IPS-18a (cell line): ENCODE measurements at regions not wholly inside any gene's neighbourhood (a gene's known extent, or its start where the extent isn't known, plus 50 kb on each side); places are given as distances from the start of the nearest gene placed in this dataset.

Source experiments
- H3K27ac ChIP-seq: one replicate; pipeline ENCODE4 v1.5.1; 2013; ENCODE audit warnings: low read length
- H3K27me3 ChIP-seq: one replicate; pipeline ENCODE4 v1.6.1; 2013; ENCODE audit warnings: mild to moderate bottlenecking, low read length; ENCODE audit not compliant: control insufficient read depth, insufficient read depth
- H3K36me3 ChIP-seq: one replicate; pipeline ENCODE4 v1.6.1; 2013; ENCODE audit warnings: low read depth, low read length; ENCODE audit not compliant: control insufficient read depth
- H3K4me1 ChIP-seq: one replicate; pipeline ENCODE4 v1.6.1; 2013; ENCODE audit warnings: low read depth, low read length; ENCODE audit not compliant: control insufficient read depth
- H3K4me3 ChIP-seq: one replicate; pipeline ENCODE4 v1.5.1; 2013; ENCODE audit warnings: low read length
- H3K9ac ChIP-seq: one replicate; pipeline ENCODE4 v1.6.1; 2013; ENCODE audit warnings: mild to moderate bottlenecking, low read length, moderate library complexity
- H3K9me3 ChIP-seq: one replicate; pipeline ENCODE4 v1.6.1; 2013; ENCODE audit warnings: low read depth, low read length; ENCODE audit not compliant: control insufficient read depth

DNA sequence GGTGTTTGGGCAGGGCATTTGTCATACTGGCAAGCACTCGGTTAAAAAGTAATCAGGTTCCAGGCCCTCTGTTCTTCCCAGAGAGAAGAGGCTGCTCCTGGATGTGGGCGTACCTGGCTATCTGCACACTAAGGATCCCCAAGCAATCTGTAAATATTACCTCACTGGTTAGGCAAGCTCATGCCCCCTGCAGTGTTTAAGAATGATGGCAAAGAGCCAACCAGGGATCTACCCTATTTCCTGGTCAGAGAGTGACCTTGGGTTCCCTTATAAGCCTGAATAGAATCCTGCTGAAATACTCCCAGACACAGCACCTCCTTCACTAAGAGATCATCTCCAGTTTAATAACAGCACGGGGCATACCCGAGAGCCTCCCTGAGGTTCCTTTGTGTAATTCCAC is 181.2 kb downstream of the PIK3R1 start:
- Histone ChIP-seq H3K27me3 (no peaks in the 10 kb centered on the region), H3K27ac (no peak overlapping the region), H3K36me3 (no peaks in the 10 kb centered on the region), H3K9ac (no peak overlapping the region), H3K4me3 (no peak overlapping the region), H3K9me3 (no peaks in the 10 kb centered on the region), H3K4me1 (no peaks in the 10 kb centered on the region)

DNA sequence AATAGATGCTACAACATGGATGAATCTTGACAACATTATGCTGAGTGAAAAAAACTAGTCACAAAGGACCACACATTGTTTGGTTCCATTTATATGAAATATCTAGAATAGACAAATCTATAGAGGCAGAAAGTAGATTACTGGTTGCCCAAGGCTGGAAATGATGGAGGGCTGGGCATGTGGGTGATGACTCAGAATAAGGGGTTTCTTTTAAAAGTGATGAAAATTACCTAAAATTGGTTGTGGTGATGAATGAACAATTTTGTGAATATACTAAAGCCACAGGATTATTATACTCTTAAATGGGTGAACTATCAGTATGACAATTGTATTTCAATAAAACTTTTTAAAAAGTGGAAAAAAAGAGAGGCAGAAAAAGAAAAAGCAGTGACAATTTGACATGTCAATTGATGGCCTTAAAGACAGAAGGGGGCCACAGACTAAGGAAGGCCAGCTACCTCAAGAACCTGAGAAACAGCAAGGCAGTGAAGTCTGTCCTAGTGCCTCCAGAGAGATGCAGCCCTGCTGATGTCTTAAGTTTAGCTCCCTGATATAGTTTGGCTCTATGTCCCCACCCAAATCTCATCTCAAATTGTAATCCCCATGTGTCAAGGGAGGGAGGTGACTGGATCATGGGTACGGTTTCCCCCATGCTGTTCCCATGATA is 182.7 kb downstream of the PIK3R1 start:
- no peak overlapping the region for H3K4me3 ChIP-seq
- H3K4me1 ChIP-seq = no peaks in the 10 kb centered on the region
- H3K27me3 ChIP-seq = no peaks in the 10 kb centered on the region
- H3K36me3 ChIP-seq = no peaks in the 10 kb centered on the region
- no peak overlapping the region for H3K27ac ChIP-seq
- H3K9ac ChIP-seq = no peak overlapping the region
- no peaks in the 10 kb centered on the region for H3K9me3 ChIP-seq

DNA sequence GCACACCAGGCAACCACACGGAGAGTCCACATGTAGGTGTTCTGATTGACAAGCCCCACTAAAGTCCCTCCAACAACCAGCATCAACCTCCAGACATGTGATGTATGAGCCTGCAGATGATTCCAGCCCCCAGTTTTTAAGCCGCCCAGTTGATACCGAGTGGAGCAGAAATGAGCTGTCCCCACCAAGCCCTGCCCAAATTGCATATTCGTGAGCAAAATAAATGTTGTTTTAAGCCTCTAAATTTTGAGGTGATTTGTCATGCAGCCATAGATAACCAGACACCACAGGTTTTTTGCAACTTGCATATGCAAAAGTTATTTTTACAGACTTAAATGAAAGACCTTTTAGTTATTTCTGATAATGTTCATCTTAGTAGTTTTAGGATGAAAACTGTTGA is 187.7 kb downstream of the PIK3R1 start:
- Histone ChIP-seq H3K36me3 (no peaks in the 10 kb centered on the region), H3K27me3 (no peaks in the 10 kb centered on the region), H3K4me3 (no peak overlapping the region), H3K9ac (no peak overlapping the region), H3K4me1 (peaks cover 14% of the 10 kb centered on the region), H3K27ac (no peak overlapping the region), H3K9me3 (no peaks in the 10 kb centered on the region)

DNA sequence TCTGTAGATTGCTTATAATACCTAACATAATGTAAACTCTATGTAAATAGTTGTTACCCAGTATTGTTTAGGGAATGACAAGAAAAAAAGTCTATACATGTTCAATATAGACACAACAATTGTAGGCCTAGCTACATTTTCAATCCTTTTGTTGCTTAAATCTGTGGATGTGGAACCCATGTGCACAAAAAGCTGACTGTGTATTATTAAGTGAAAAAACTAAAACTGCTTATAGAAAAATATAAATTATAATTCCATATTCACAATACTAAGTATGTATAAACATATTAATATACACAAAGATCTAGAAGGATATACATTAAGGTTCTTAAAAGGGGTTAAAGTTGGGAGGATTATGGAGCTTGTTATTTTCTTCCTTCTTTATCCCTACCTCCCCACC is 188.7 kb downstream of the PIK3R1 start:
- Histone ChIP-seq H3K4me3 (no peak overlapping the region), H3K4me1 (peaks cover 14% of the 10 kb centered on the region), H3K9ac (no peak overlapping the region), H3K27ac (no peak overlapping the region), H3K27me3 (no peaks in the 10 kb centered on the region), H3K9me3 (no peaks in the 10 kb centered on the region), H3K36me3 (no peaks in the 10 kb centered on the region)

DNA sequence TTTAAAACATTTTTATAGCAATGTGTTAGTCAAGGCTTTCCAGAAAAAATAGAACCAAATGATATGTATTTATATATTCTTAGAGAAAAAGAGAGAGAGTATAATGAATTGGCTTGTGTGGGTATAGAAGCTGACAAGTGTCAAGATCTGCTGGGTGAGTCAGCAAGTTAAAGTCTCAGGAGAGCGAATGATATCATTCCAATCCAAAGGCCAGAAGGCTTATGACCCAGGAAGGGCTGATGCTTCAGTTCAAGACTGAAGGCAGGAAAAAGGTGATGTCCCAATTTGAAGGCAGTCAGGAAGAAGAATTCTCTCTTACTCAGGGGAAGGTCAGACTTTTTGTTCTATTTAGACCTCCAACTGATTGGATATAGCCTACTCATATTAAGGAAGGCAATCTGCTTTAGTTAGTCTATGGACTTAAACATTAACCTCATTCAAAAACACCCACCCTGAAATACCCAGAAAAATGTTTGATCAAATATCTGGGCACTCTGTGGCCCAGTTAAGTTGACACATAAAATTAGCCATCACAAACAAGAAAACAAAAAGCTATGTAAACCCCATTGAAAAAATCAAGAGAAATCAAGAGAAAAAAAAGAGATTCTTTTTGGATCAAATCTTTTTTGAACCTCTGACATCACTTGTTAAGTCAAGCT is 189.6 kb downstream of the PIK3R1 start:
- no peak overlapping the region for H3K4me3 ChIP-seq
- H3K4me1 ChIP-seq = peaks cover 14% of the 10 kb centered on the region
- H3K9me3 ChIP-seq = no peaks in the 10 kb centered on the region

DNA sequence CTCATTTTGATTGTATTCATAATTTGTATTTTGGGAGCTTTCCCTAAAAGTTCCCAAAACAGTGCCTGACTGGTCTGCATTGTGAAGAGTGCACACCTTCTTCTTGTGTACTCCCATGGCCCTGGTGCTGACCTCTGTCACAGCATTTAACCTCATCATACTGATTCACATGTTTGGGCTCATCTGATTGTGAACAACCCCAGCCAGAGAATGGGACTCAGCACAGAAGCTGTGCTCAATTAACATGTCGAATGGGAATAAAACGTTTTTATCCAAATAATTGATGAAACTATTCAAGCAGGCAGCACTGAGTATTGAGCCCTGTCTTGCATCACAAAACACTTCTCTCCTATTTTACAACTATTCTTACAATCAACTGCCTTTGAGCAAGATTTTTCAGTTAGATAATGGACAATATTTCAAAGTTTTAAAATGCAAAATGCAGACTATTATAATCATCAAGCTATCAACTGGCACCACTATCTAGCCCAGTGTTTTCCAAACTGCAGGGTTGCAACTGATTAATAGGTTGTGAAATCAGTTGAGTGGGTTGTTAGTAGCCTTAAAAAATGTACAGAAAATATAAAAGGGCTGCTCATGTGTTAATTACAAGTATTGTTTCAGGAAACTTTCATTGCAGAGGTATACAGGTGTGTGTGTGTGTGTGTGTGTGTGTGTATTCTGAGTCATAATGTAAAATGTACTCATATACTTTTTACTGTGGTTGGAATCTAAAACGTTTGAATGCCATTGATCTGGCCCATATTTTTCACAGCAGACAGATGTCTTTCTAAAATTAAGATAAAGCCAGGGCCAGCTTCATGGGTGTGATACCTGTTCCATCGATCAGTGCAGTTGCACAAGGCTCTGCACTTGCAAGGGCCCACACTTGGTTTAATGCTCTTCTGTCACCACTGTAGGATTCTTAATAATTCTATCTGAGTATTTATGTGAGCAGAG is 190.5 kb downstream of the PIK3R1 start:
- Histone ChIP-seq H3K36me3 (no peaks in the 10 kb centered on the region), H3K9me3 (no peaks in the 10 kb centered on the region), H3K4me1 (peaks cover 14% of the 10 kb centered on the region), H3K27ac (no peak overlapping the region), H3K27me3 (no peaks in the 10 kb centered on the region), H3K9ac (no peak overlapping the region), H3K4me3 (no peak overlapping the region)

More for the DNA sequence above, 189.6 kb downstream of the PIK3R1 start:
- Histone ChIP-seq H3K9ac (no peak overlapping the region), H3K36me3 (no peaks in the 10 kb centered on the region), H3K27ac (no peak overlapping the region), H3K27me3 (no peaks in the 10 kb centered on the region)

DNA sequence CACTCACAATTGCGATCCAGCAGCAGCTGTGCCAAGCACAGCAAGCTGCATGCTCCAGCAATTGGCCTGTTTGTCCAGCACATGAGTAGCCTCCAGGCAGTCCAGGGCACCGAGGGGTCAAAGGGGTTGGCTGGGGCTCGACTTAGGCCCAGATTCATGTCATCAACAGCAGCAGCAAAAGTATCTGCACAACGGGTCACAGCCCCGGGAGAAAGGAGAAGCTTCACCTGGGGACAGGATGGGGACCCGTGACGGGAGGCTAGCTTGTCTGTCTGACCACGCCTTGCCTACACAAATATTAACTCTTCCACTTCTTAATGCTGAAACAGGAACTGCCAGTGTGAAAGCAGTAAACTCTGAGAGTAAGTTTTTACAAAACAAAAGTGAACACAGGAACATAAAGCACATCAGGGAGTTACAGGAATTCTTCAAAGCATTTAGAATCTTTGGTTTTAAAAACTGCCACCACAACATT is 191.2 kb downstream of the PIK3R1 start:
- H3K27ac ChIP-seq = no peak overlapping the region
- no peak overlapping the region for H3K9ac ChIP-seq

DNA sequence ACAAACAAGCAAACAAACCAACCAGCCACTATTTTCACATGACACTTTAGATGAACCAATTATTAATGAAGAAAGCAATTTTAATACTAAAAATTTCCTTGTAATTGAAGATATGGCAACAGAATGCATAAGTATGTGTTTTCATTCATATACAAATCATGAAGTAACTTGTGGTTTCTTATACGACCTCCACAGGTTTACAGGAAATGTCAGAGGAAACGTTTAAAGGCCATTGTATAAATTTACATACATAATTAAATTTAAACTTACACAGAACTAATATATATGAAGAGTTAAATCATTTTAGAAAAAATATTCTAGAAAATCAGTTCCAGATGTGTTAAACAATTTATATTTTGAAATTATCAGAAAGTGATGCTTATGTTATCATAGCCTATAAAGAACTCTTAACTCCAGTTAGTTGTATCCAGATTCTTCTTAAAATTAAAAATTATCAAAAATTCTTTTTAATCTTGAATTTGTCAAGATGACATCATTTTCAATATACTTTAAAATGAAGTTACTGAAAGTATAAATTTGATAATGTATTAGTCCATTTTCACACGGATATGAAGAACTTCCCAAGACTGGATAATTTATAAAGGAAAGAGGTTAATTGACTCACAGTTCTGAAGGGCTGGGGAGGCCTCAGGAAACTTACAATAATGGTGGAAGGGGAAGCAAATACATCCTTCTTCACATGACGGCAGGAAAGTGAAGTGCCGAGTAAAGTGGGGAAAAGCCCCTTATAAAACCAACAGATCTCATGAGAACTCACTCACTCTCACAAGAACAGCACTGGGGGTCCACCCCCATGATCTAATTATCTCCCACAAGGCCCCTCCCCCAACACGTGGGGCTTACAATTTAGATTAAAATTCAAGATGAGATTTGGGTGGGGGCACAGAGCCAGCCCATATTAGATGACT is 192.0 kb downstream of the PIK3R1 start:
- H3K36me3 ChIP-seq = no peaks in the 10 kb centered on the region
- H3K9me3 ChIP-seq = no peaks in the 10 kb centered on the region
- no peak overlapping the region for H3K9ac ChIP-seq
- no peak overlapping the region for H3K4me3 ChIP-seq
- no peak overlapping the region for H3K27ac ChIP-seq
- peaks cover 14% of the 10 kb centered on the region for H3K4me1 ChIP-seq
- no peaks in the 10 kb centered on the region for H3K27me3 ChIP-seq

More for the DNA sequence above, 191.2 kb downstream of the PIK3R1 start:
- H3K4me1 ChIP-seq = peaks cover 14% of the 10 kb centered on the region
- no peaks in the 10 kb centered on the region for H3K27me3 ChIP-seq
- H3K36me3 ChIP-seq = no peaks in the 10 kb centered on the region
- no peaks in the 10 kb centered on the region for H3K9me3 ChIP-seq
- no peak overlapping the region for H3K4me3 ChIP-seq

DNA sequence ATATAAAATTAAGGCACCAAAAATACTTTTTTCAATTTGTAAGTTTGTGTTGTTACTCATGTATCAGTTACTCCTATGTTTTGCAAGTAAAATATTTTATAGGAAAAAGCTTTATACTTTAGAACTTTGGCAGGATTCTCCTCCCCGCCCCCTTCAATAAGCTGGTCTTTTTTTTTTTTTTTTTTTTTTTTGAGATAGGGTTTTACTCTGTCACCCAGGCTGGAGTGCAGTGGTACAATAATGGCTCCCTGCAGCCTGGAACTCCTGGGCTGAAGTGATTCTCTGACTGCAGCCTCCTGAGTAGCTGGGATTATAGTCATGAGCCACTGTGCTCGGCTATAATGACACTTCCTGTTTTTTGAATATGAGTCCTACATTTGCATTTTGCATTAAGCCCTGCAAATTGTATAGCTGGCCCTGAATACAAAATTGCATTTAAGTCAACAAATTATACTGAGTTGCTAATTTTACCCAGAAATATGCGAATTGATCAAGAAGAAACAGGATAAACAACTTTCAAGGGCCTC is 192.9 kb downstream of the PIK3R1 start:
- Histone ChIP-seq H3K36me3 (no peaks in the 10 kb centered on the region), H3K9me3 (no peaks in the 10 kb centered on the region), H3K27ac (no peak overlapping the region), H3K4me1 (peaks cover 14% of the 10 kb centered on the region), H3K27me3 (no peaks in the 10 kb centered on the region), H3K9ac (no peak overlapping the region), H3K4me3 (no peak overlapping the region)

DNA sequence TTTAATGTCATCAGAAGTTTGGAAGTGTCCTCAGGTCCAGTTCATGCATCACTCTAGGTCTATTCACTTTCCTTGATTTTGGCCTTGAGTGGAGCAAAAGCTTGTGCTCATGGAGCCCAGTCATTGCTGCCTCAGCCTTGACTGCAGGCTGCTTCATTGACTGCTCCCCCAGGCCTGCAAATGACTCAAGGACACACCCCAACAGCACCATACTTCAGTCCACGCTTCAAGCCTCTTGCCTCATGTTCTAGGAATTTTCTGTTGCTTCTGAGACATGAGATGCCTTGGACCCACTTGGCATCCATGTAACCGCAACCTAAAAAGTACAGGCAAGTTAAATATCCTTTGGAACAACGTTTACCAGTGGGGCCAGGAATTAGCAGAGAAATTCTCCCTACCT is 193.7 kb downstream of the PIK3R1 start:
- Histone ChIP-seq H3K4me3 (no peak overlapping the region), H3K4me1 (peaks cover 14% of the 10 kb centered on the region), H3K36me3 (no peaks in the 10 kb centered on the region), H3K27ac (no peak overlapping the region), H3K27me3 (no peaks in the 10 kb centered on the region), H3K9ac (no peak overlapping the region), H3K9me3 (no peaks in the 10 kb centered on the region)
